Stimulated activated CD4-positive, alpha-beta T cell treated with anti-CD3 and anti-CD28 coated beads, TNF-alpha, amount 100 ng/mL, for 48 hours (primary cell): ENCODE measurements at regions not wholly inside any gene's neighbourhood (a gene's known extent, or its start where the extent isn't known, plus 50 kb on each side); places are given as distances from the start of the nearest gene placed in this dataset.
"Not testable (repeated sequence)": the region's sequence is repeated elsewhere in the genome, so short reads cannot be mapped to it uniquely, and the experiment has no call there.

Experiments
- DNase-seq, 3 donors: peaks; one replicate each; pipeline ENCODE4 v3.0.0-alpha.2; 2020; ENCODE audit warnings: low read depth in 3 of 3

- DNase-seq = no peak
These were observed 54.4 kb downstream of the PRR18 start for GRCh38 chr6:166253778-166254204.

- no peak for DNase-seq
These were observed 54.9 kb downstream of the PRR18 start for GRCh38 chr6:166253281-166253681.

- DNase-seq = no peak
These were observed 55.6 kb downstream of the PRR18 start for GRCh38 chr6:166252601-166253000.

- DNase-seq = no peak
These were observed 56.5 kb downstream of the PRR18 start for GRCh38 chr6:166251655-166252054.

- no peak for DNase-seq
These were observed 57.0 kb downstream of the PRR18 start for GRCh38 chr6:166251211-166251610.

- DNase-seq = not testable (repeated sequence)
These were observed 59.0 kb downstream of the PRR18 start for GRCh38 chr6:166249061-166249785.

- no peak for DNase-seq
These were observed 63.0 kb downstream of the PRR18 start for GRCh38 chr6:166245148-166245547.

GRCh38 chr6:166244353-166245045, 63.7 kb downstream of the PRR18 start:
- DNase-seq = peak in 1 of 3 donors; percentile 26

- DNase-seq = no peak
These were observed 65.3 kb downstream of the PRR18 start for GRCh38 chr6:166242888-166243287.

- DNase-seq = no peak
These were observed 66.2 kb downstream of the PRR18 start for GRCh38 chr6:166241974-166242373.

- no peak for DNase-seq
These were observed 67.3 kb downstream of the PRR18 start for GRCh38 chr6:166240889-166241288.

- DNase-seq = no peak
These were observed 70.0 kb upstream of the TBXT start for GRCh38 chr6:166237617-166238016.

- DNase-seq = no peak
These were observed 68.9 kb upstream of the TBXT start for GRCh38 chr6:166236596-166236995.

- no peak for DNase-seq
These were observed 68.1 kb upstream of the TBXT start for GRCh38 chr6:166235666-166236292.

- not testable (repeated sequence) for DNase-seq
These were observed 63.5 kb upstream of the TBXT start for GRCh38 chr6:166231181-166231580.

GRCh38 chr6:166228839-166229528, 61.3 kb upstream of the TBXT start:
- no peak for DNase-seq

- DNase-seq = no peak
These were observed 60.8 kb upstream of the TBXT start for GRCh38 chr6:166228425-166228824.

- DNase-seq = no peak
These were observed 55.4 kb upstream of the TBXT start for GRCh38 chr6:166223079-166223478.

GRCh38 chr6:166222631-166223030, 55.0 kb upstream of the TBXT start:
- DNase-seq = no peak

- DNase-seq = no peak
These were observed 54.0 kb upstream of the TBXT start for GRCh38 chr6:166221636-166222035.

- no peak for DNase-seq
These were observed 53.4 kb upstream of the TBXT start for GRCh38 chr6:166221040-166221439.
